ENCODE measurements at regions not wholly inside any gene's neighbourhood (a gene's known extent, or its start where the extent isn't known, plus 50 kb on each side); places are given as distances from the start of the nearest gene placed in this dataset.

- TF ChIP-seq CTCF (IDR thresholded peaks at IDR 0.05) (no peak), ZFX (IDR thresholded peaks at IDR 0.05; ENCODE audit: borderline replicate concordance) (no peak)
Observed at GRCh38 chr10:21398563-21399231, 126.8 kb downstream of the SKIDA1 start.
